Mesendoderm (in vitro differentiated cells): ENCODE measurements at regions not wholly inside any gene's neighbourhood (a gene's known extent, or its start where the extent isn't known, plus 50 kb on each side); places are given as distances from the start of the nearest gene placed in this dataset.

ENCODE experiments used
- DNase-seq: peaks from one replicate; pipeline ENCODE4 v3.0.0; 2013
- H2AK5ac ChIP-seq: 2 replicates; pipeline ENCODE4 v1.6.1; 2013; ENCODE audit warnings: low read length, inconsistent platforms
- H2BK120ac ChIP-seq: 2 replicates; pipeline ENCODE4 v1.6.1; 2013; ENCODE audit warnings: low read depth, mild to moderate bottlenecking, low read length, moderate library complexity, mixed read lengths
- H2BK15ac ChIP-seq: replicated peaks from 2 replicates; pipeline ENCODE4 v1.6.1; 2013; ENCODE audit warnings: low read depth, mild to moderate bottlenecking, moderate library complexity
- H2BK5ac ChIP-seq: 2 replicates; pipeline ENCODE4 v1.6.1; 2013; ENCODE audit warnings: low read length, inconsistent platforms
- H3K18ac ChIP-seq: 2 replicates; pipeline ENCODE4 v1.6.1; 2013; ENCODE audit warnings: mild to moderate bottlenecking, low read length, mixed read lengths
- H3K23ac ChIP-seq: one replicate; pipeline ENCODE4 v1.6.1; 2013; ENCODE audit warnings: low read length
- H3K27ac ChIP-seq: 2 replicates; pipeline ENCODE4 v1.5.1; 2013; ENCODE audit warnings: low read depth, mild to moderate bottlenecking, inconsistent platforms, low read length, moderate library complexity
- H3K27me3 ChIP-seq: 2 replicates; pipeline ENCODE4 v1.6.1; 2013; ENCODE audit warnings: low read length, control low read depth, mild to moderate bottlenecking, inconsistent platforms; ENCODE audit not compliant: insufficient read depth, poor library complexity
- H3K36me3 ChIP-seq: 2 replicates; pipeline ENCODE4 v1.6.1; 2013; ENCODE audit warnings: low read length, inconsistent platforms; ENCODE audit not compliant: control insufficient read depth, insufficient read depth
- H3K4ac ChIP-seq: one replicate; pipeline ENCODE4 v1.6.1; 2013; ENCODE audit warnings: low read depth, mild to moderate bottlenecking, low read length, moderate library complexity
- H3K4me1 ChIP-seq: 2 replicates; pipeline ENCODE4 v1.6.1; 2013; ENCODE audit warnings: low read depth, low read length, inconsistent platforms; ENCODE audit not compliant: control insufficient read depth
- H3K4me2 ChIP-seq: 2 replicates; pipeline ENCODE4 v1.6.1; 2013; ENCODE audit warnings: low read length
- H3K4me3 ChIP-seq: 2 replicates; pipeline ENCODE4 v1.5.1; 2013; ENCODE audit warnings: mild to moderate bottlenecking, low read length
- H3K56ac ChIP-seq: one replicate; pipeline ENCODE4 v1.6.1; 2013; ENCODE audit warnings: low read length
- H3K79me1 ChIP-seq: 2 replicates; pipeline ENCODE4 v1.6.1; 2013; ENCODE audit warnings: low read length, inconsistent platforms
- H3K79me2 ChIP-seq: 2 replicates; pipeline ENCODE4 v1.6.1; 2013; ENCODE audit warnings: mild to moderate bottlenecking, low read length; ENCODE audit not compliant: control insufficient read depth, insufficient read depth
- H3K9ac ChIP-seq: 2 replicates; pipeline ENCODE4 v1.6.1; 2013; ENCODE audit warnings: low read length, inconsistent platforms
- H4K5ac ChIP-seq: one replicate; pipeline ENCODE4 v1.6.1; 2013; ENCODE audit warnings: low read length
- H4K8ac ChIP-seq: one replicate; pipeline ENCODE4 v1.6.1; 2013; ENCODE audit warnings: low read depth, mild to moderate bottlenecking, control low read depth, low read length, moderate library complexity
- WGBS: extraction: QIAGEN DNeasy Blood & Tissue Kit; methylation state at CpG from one replicate; pipeline ENCODE4 v1.1.7; 2013; ENCODE audit warnings: low lambda C conversion rate, missing lambda C conversion rate; ENCODE audit not compliant: insufficient coverage; ENCODE audit errors: extremely low coverage; 5-methylcytosine and 5-hydroxymethylcytosine counted together

GRCh38 chr2:138215958-138216357 lies 251.7 kb downstream of the HNMT start:
- H2BK5ac ChIP-seq, result no peak overlapping the region
- H3K4ac ChIP-seq, result no peak overlapping the region
- no peaks in the 10 kb centered on the region for H3K27me3 ChIP-seq
- H3K79me1 ChIP-seq, result no peaks in the 10 kb centered on the region
- no peak overlapping the region for H3K9ac ChIP-seq
- peaks cover 2% of the 10 kb centered on the region for H3K4me1 ChIP-seq
- H4K5ac ChIP-seq, result no peak overlapping the region
- no peak for DNase-seq
- no peak overlapping the region for H3K18ac ChIP-seq
- H3K4me3 ChIP-seq, result no peak overlapping the region
- no peak overlapping the region for H2BK15ac ChIP-seq
- H2AK5ac ChIP-seq, result no peak overlapping the region
- no peaks in the 10 kb centered on the region for H3K79me2 ChIP-seq
- no peak overlapping the region for H3K23ac ChIP-seq
- H3K56ac ChIP-seq, result no peak overlapping the region
- no peak overlapping the region for H3K4me2 ChIP-seq
- no peak overlapping the region for H4K8ac ChIP-seq
- no peak overlapping the region for H2BK120ac ChIP-seq
- H3K27ac ChIP-seq, result no peak overlapping the region
- no peaks in the 10 kb centered on the region for H3K36me3 ChIP-seq
- WGBS, result no CpG with 5 or more reads among the region's 1 CpG

GRCh38 chr2:138217975-138218374 lies 253.7 kb downstream of the HNMT start:
- Histone ChIP-seq H3K27ac (no peak overlapping the region), H2BK15ac (no peak overlapping the region), H3K79me2 (no peaks in the 10 kb centered on the region), H3K18ac (no peak overlapping the region), H4K5ac (no peak overlapping the region), H3K4ac (no peak overlapping the region), H3K9ac (no peak overlapping the region), H2BK120ac (no peak overlapping the region), H3K27me3 (no peaks in the 10 kb centered on the region), H4K8ac (no peak overlapping the region), H3K56ac (no peak overlapping the region), H3K4me3 (no peak overlapping the region), H2BK5ac (no peak overlapping the region), H3K79me1 (no peaks in the 10 kb centered on the region), H2AK5ac (no peak overlapping the region), H3K4me2 (no peak overlapping the region), H3K36me3 (no peaks in the 10 kb centered on the region), H3K23ac (no peak overlapping the region), H3K4me1 (peaks cover 2% of the 10 kb centered on the region)
- no peak for DNase-seq

- no peak for DNase-seq
- Histone ChIP-seq H3K23ac (no peak overlapping the region), H2BK120ac (no peak overlapping the region), H3K4me1 (peaks cover 2% of the 10 kb centered on the region), H3K27ac (no peak overlapping the region), H3K4ac (no peak overlapping the region), H2BK15ac (no peak overlapping the region), H4K5ac (no peak overlapping the region), H3K9ac (no peak overlapping the region), H3K18ac (no peak overlapping the region), H4K8ac (no peak overlapping the region), H3K27me3 (no peaks in the 10 kb centered on the region), H2BK5ac (no peak overlapping the region), H3K79me1 (no peaks in the 10 kb centered on the region), H2AK5ac (no peak overlapping the region), H3K4me2 (no peak overlapping the region), H3K36me3 (no peaks in the 10 kb centered on the region), H3K79me2 (no peaks in the 10 kb centered on the region), H3K4me3 (no peak overlapping the region), H3K56ac (no peak overlapping the region)
- no CpG with 5 or more reads among the region's 1 CpG for WGBS
Measured at GRCh38 chr2:138218397-138218796, 254.1 kb downstream of the HNMT start.

GRCh38 chr2:138219961-138220360 lies 255.7 kb downstream of the HNMT start:
- no peak overlapping the region for H3K27ac ChIP-seq
- no peak overlapping the region for H2BK5ac ChIP-seq

GRCh38 chr2:138221358-138221757 lies 257.1 kb downstream of the HNMT start:
- no peak overlapping the region for H3K56ac ChIP-seq
- H3K27ac ChIP-seq, result no peak overlapping the region
- no peak overlapping the region for H3K4me3 ChIP-seq
- no peak overlapping the region for H2AK5ac ChIP-seq
- H3K36me3 ChIP-seq, result no peaks in the 10 kb centered on the region
- H3K79me1 ChIP-seq, result no peaks in the 10 kb centered on the region
- peaks cover 2% of the 10 kb centered on the region for H3K4me1 ChIP-seq
- no peak overlapping the region for H3K4ac ChIP-seq
- no peak overlapping the region for H3K23ac ChIP-seq
- no peak overlapping the region for H4K8ac ChIP-seq
- WGBS, result no CpG with 5 or more reads among the region's 4 CpGs
- no peak overlapping the region for H3K9ac ChIP-seq
- DNase-seq, result no peak
- H4K5ac ChIP-seq, result no peak overlapping the region
- no peaks in the 10 kb centered on the region for H3K79me2 ChIP-seq
- H3K18ac ChIP-seq, result no peak overlapping the region
- H3K4me2 ChIP-seq, result no peak overlapping the region
- no peaks in the 10 kb centered on the region for H3K27me3 ChIP-seq
- no peak overlapping the region for H2BK15ac ChIP-seq
- no peak overlapping the region for H2BK120ac ChIP-seq
- no peak overlapping the region for H2BK5ac ChIP-seq

More at GRCh38 chr2:138219961-138220360, 255.7 kb downstream of the HNMT start:
- Histone ChIP-seq H4K8ac (no peak overlapping the region), H2BK120ac (no peak overlapping the region), H3K79me2 (no peaks in the 10 kb centered on the region), H3K56ac (no peak overlapping the region), H3K4ac (no peak overlapping the region), H3K18ac (no peak overlapping the region), H3K23ac (no peak overlapping the region), H3K36me3 (no peaks in the 10 kb centered on the region), H4K5ac (no peak overlapping the region), H3K4me3 (no peak overlapping the region), H3K4me2 (no peak overlapping the region), H3K79me1 (no peaks in the 10 kb centered on the region), H3K9ac (no peak overlapping the region), H2AK5ac (no peak overlapping the region), H3K27me3 (no peaks in the 10 kb centered on the region), H2BK15ac (no peak overlapping the region), H3K4me1 (peaks cover 2% of the 10 kb centered on the region)
- DNase-seq, result no peak
- WGBS, result no CpG with 5 or more reads among the region's 5 CpGs

GRCh38 chr2:138223319-138223718 lies 259.0 kb downstream of the HNMT start:
- Histone ChIP-seq H3K56ac (no peak overlapping the region), H3K27me3 (no peaks in the 10 kb centered on the region), H3K27ac (no peak overlapping the region), H3K18ac (no peak overlapping the region), H2BK15ac (no peak overlapping the region), H3K4me2 (no peak overlapping the region), H4K5ac (no peak overlapping the region), H3K4me1 (no peaks in the 10 kb centered on the region), H2BK120ac (no peak overlapping the region), H3K79me2 (no peaks in the 10 kb centered on the region), H2AK5ac (no peak overlapping the region), H3K23ac (no peak overlapping the region), H3K79me1 (no peaks in the 10 kb centered on the region), H3K36me3 (no peaks in the 10 kb centered on the region), H3K9ac (no peak overlapping the region), H3K4ac (no peak overlapping the region), H4K8ac (no peak overlapping the region), H3K4me3 (no peak overlapping the region), H2BK5ac (no peak overlapping the region)
- no peak for DNase-seq
- no CpG with 5 or more reads among the region's 6 CpGs for WGBS
